Effector memory CD8-positive, alpha-beta T cell (primary cell): ENCODE measurements at regions not wholly inside any gene's neighbourhood (a gene's known extent, or its start where the extent isn't known, plus 50 kb on each side); places are given as distances from the start of the nearest gene placed in this dataset.
"Not testable (repeated sequence)": the region's sequence is repeated elsewhere in the genome, so short reads cannot be mapped to it uniquely, and the experiment has no call there.

Source experiments
- ATAC-seq: fragments of 150-1000 bp; cut with Tn5 transposase; replicated peaks from 2 replicates; pipeline ENCODE4 v1.10.0; 2021; ENCODE audit warnings: mild to moderate bottlenecking, moderate library complexity
- DNase-seq, 3 experiments: peaks; one replicate each; pipeline ENCODE4 v3.0.0; 2021
- H3K27ac Mint-ChIP-seq, 2 donors: one replicate each; pipeline ENCODE4 v1.8.0; 2022; ENCODE audit warnings: mild to moderate bottlenecking in 2 of 2, mixed read lengths in 2 of 2, moderate library complexity in 2 of 2
- H3K27me3 Mint-ChIP-seq, 2 donors: one replicate each; pipeline ENCODE4 v1.8.0; 2022; ENCODE audit warnings: mixed read lengths in 2 of 2
- H3K36me3 Mint-ChIP-seq: one replicate; pipeline ENCODE4 v1.8.0; 2022; ENCODE audit warnings: mild to moderate bottlenecking, moderate library complexity, mixed read lengths; ENCODE audit not compliant: insufficient read depth
- H3K4me1 Mint-ChIP-seq, 2 donors: one replicate each; pipeline ENCODE4 v1.8.0; 2022; ENCODE audit warnings: low read depth in 2 of 2, mixed read lengths in 2 of 2
- H3K4me3 Mint-ChIP-seq, 2 donors: one replicate each; pipeline ENCODE4 v1.8.0; 2022; ENCODE audit warnings: mild to moderate bottlenecking in 2 of 2, mixed read lengths in 2 of 2, moderate library complexity in 2 of 2
- H3K9me3 Mint-ChIP-seq, 2 donors: one replicate each; pipeline ENCODE4 v1.8.0; 2022; ENCODE audit warnings: mixed read lengths in 2 of 2

DNA sequence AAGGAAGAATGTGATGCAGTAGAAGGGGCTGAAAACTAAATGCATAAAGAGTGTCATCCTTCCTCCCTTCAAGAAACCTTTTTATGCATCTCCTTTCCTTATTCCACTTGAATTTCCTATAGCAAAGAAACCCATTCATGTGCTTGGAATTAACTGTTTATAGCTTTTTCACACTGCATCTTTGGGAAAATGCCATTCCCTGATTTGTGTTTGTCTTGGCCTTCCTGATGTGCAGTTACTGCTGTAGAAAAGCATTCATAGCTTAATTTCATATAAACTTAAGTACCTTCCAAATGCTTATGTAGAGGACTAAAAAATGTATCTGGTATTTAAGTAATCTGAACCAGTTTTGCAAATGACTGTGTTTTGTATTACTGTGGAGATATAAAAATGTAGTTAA lies 61.8 kb downstream of the SDR9C7 start:
- Mint-ChIP-seq H3K4me3 (no peak overlapping the region), H3K9me3 (no peaks in the 10 kb centered on the region), H3K36me3 (no peaks in the 10 kb centered on the region), H3K27me3 (peaks cover 50 to 71% of the 10 kb centered on the region in 2 donors), H3K4me1 (no peaks in the 10 kb centered on the region), H3K27ac (no peak overlapping the region)
- DNase-seq = no peak
- ATAC-seq = no peak

DNA sequence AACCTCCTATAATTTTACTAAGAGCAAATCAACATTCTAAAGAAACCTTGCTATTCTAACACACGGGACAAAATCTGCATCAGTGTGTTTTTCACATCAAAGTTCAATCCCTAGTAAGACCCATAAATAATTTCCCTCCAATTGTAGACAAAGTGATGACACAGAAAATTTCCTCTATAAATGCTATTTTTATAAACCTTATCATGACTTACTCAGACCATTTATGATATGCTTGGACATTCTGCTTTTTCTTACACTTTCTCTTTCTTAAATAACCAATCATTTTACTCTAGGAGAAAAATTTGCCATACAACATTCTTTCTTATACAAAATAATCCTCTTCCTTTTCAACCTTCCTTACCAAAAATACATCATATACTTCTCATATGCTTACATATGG lies 67.0 kb downstream of the SDR9C7 start:
- DNase-seq = no peak
- H3K27me3 Mint-ChIP-seq = peaks cover 39 to 53% of the 10 kb centered on the region in 2 donors
- ATAC-seq = no peak
- H3K27ac Mint-ChIP-seq = no peak overlapping the region
- no peak overlapping the region for H3K4me3 Mint-ChIP-seq
- H3K4me1 Mint-ChIP-seq = no peaks in the 10 kb centered on the region
- H3K36me3 Mint-ChIP-seq = no peaks in the 10 kb centered on the region
- H3K9me3 Mint-ChIP-seq = peaks cover 15 to 16% of the 10 kb centered on the region in 2 donors

DNA sequence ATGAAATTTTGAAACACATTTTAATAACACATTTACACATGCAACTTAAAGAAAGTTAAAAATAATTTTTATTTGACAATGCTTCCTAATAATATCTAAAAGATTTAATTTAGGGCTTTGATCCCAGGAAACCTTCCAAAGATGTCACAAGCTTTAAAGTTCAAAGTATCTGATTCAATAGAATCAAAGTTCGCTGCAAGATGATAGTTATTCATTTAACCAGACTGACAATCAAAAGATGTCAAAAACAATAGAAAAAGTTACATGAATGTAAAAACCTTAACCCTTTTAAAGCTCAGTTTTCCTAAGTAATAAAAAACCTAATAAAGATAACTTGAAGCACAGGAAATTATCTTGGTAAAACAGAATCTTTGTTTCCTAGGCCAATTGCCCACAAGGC lies 67.7 kb downstream of the SDR9C7 start:
- no peak for ATAC-seq
- H3K4me1 Mint-ChIP-seq = no peaks in the 10 kb centered on the region
- H3K9me3 Mint-ChIP-seq = peaks cover 15 to 18% of the 10 kb centered on the region in 2 donors
- no peak for DNase-seq
- H3K27me3 Mint-ChIP-seq = peaks cover 42 to 54% of the 10 kb centered on the region in 2 donors
- no peaks in the 10 kb centered on the region for H3K36me3 Mint-ChIP-seq
- no peak overlapping the region for H3K27ac Mint-ChIP-seq
- H3K4me3 Mint-ChIP-seq = no peak overlapping the region

DNA sequence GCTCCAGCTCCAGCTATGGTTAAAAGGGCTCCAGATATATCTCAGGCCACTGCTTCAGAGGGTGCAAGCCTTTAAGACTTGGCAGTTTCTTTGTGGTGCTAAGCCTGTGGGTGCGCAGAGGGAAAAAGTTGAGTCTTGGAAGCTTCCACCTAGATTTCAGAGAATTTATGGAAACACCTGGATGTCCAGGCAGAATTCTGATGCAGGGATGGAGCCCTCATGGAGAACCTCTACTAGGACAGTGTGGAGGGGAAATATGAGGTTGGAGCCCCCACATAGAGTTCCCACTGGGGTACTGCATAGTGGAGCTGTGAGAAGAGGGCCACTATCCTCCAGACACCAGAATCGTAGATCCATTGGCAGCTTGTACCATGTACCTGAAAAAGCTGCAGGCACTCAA lies 69.9 kb downstream of the SDR9C7 start:
- H3K4me3 Mint-ChIP-seq = no peak overlapping the region

DNA sequence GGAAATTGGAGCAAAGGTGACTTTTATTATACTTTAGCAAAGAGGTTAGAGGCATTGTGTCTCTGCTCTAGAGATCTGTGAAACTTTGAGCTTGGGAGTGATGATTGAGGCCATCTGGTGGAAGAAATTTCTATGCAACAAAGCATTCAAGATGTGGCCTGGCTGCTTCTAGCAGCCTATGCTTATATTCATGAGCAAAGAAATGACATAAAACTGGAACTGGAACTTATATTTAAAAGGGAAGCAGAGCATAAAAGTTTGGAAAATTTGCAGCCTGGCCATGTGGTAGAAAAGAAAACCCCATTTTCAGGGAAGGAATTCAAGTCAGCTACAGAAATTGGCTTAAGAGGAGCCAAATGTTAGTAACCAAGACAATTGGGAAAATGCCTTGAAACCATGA lies 70.4 kb downstream of the SDR9C7 start:
- H3K27ac Mint-ChIP-seq = no peak overlapping the region
- H3K9me3 Mint-ChIP-seq = peaks cover 17 to 18% of the 10 kb centered on the region in 2 donors
- peaks cover 32 to 50% of the 10 kb centered on the region in 2 donors for H3K27me3 Mint-ChIP-seq
- no peaks in the 10 kb centered on the region for H3K36me3 Mint-ChIP-seq
- ATAC-seq (no peak), DNase-seq (no peak)
- no peaks in the 10 kb centered on the region for H3K4me1 Mint-ChIP-seq
- H3K4me3 Mint-ChIP-seq = no peak overlapping the region

More for the DNA sequence above, 69.9 kb downstream of the SDR9C7 start:
- Mint-ChIP-seq H3K27ac (no peak overlapping the region), H3K27me3 (peaks cover 33 to 50% of the 10 kb centered on the region in 2 donors), H3K9me3 (peaks cover 17 to 18% of the 10 kb centered on the region in 2 donors), H3K4me1 (no peaks in the 10 kb centered on the region), H3K36me3 (no peaks in the 10 kb centered on the region)
- ATAC-seq (no peak), DNase-seq (no peak)

DNA sequence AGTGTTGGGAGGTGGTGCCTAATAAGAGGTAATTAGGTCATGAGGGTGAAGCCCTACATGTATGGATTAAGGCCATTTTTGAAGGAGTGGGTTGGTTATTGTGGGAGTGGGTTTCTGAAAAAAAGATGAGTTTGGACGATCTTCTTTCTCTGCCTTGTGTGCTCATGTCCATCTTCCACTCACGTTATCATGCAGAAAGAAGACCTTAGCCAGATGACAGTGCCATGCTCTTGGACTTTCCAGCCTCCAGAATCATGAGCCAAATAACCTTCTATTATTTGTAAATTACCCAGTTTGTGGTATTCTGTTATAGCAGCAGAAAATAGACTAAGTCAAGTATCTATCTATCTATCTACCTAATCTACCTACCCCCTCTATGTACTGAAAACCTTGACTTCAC lies 71.9 kb downstream of the SDR9C7 start:
- DNase-seq (no peak), ATAC-seq (no peak)
- Mint-ChIP-seq H3K9me3 (peaks cover 17 to 18% of the 10 kb centered on the region in 2 donors), H3K27ac (no peak overlapping the region), H3K27me3 (peaks cover 25 to 45% of the 10 kb centered on the region in 2 donors), H3K36me3 (no peaks in the 10 kb centered on the region), H3K4me3 (no peak overlapping the region), H3K4me1 (no peaks in the 10 kb centered on the region)

DNA sequence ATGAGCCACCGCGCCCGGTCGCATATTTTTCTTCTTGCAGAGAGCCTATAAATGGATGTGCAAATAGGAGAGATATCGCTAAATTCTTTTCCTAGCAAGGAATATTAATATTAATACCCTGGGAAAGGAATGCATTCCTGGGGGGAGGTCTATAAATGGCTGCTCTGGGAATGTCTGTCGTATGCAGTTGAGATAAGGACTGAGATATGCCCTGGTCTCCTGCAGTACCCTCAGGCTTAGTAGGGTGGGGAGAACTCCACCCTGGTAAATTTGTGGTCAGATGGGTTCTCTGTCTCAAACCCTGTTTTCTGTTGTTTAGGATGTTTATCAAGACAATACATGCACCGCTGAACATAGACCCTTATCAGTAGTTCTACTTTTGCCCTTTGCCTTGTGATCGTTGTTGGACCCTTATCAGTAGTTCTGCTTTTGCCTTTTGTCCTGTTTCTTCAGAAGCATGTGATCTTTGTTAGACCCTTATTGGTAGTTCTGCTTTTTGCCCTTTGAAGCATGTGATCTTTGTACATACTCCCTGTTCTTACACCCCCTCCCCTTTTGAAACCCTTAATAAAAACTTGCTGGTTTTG lies 80.7 kb downstream of the SDR9C7 start:
- H3K4me1 Mint-ChIP-seq, H3K36me3 Mint-ChIP-seq, ATAC-seq, DNase-seq, H3K27ac Mint-ChIP-seq, H3K9me3 Mint-ChIP-seq, H3K4me3 Mint-ChIP-seq: not testable (repeated sequence)
- H3K27me3 Mint-ChIP-seq = peaks cover 55 to 61% of the 10 kb centered on the region in 2 donors

DNA sequence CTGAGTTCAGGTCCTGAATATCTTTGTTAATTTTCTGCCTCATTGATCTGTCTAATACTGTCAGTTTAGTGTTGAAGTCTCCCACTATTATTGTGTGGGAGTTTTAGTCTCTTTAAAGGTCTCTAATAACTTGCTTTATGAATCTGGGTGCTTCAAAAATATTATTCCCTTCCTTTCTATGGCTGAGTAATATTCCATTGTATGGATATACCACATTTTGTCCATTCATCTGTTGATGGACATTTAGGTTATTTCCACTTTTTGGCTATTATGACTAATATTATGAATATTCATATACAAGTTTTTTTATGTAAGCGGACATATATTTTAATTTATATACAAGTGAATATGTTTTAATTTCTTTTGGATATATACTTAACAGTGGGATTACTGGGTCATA lies 82.7 kb downstream of the SDR9C7 start:
- DNase-seq (no peak), ATAC-seq (no peak)
- H3K36me3 Mint-ChIP-seq = no peaks in the 10 kb centered on the region
- H3K4me3 Mint-ChIP-seq = no peak overlapping the region
- no peak overlapping the region for H3K27ac Mint-ChIP-seq
- H3K4me1 Mint-ChIP-seq = no peaks in the 10 kb centered on the region
- peaks cover 0 to 4% of the 10 kb centered on the region in 2 donors for H3K9me3 Mint-ChIP-seq
- peaks cover 42 to 46% of the 10 kb centered on the region in 2 donors for H3K27me3 Mint-ChIP-seq

DNA sequence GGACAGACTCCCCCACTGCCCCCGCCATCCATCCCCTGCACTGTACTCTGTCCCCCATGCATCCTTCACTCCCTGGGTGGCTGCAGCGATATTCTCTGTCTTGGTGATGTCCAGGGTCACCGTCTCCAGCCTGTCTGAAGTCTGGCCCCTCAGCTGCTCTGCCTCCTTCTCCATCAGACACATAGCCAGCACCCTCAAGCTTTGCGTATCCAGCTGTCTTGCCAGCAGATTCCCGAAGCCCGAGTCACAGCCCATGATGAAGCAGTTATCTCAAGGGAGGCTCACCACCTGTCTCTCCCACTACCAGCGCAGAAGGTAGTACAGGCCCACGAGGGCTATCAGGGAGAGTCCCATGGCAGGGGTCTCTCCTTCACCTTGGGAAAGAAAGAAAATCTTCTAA lies 77.8 kb downstream of the HSD17B6 start:
- Mint-ChIP-seq H3K9me3 (no peaks in the 10 kb centered on the region), H3K27ac (peak overlapping the region in 1 of 2 donors; percentile 61), H3K4me3 (no peak overlapping the region), H3K4me1 (peaks cover 14% of the 10 kb centered on the region in 2 donors), H3K27me3 (peaks cover 13 to 25% of the 10 kb centered on the region in 2 donors), H3K36me3 (no peaks in the 10 kb centered on the region)
- ATAC-seq (no peak), DNase-seq (no peak)

DNA sequence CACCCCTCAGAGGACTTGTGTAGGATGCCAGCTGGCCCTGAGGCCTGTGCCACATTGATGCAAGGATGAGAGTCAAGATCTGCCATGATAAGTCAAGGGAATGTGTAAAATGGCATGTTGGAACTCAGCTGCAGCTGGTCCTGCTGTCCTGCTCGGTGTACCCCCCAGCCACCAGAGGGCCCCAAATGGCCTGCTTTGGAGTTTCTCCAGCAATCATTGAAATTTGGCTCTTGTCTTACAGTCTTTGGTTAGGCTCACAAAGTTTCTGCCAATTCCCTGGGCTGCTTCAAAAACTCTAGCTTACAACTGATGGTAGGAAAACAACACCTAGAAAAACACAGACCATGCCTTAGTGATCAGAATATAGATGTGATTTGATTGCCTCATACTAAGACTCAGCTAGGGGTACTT lies 76.8 kb downstream of the HSD17B6 start:
- H3K36me3 Mint-ChIP-seq = no peaks in the 10 kb centered on the region
- H3K27ac Mint-ChIP-seq = no peak overlapping the region
- H3K4me1 Mint-ChIP-seq = peaks cover 14 to 15% of the 10 kb centered on the region in 2 donors
- peaks cover 3 to 15% of the 10 kb centered on the region in 2 donors for H3K27me3 Mint-ChIP-seq
- no peak for DNase-seq
- no peaks in the 10 kb centered on the region for H3K9me3 Mint-ChIP-seq
- H3K4me3 Mint-ChIP-seq = no peak overlapping the region
- no peak for ATAC-seq

DNA sequence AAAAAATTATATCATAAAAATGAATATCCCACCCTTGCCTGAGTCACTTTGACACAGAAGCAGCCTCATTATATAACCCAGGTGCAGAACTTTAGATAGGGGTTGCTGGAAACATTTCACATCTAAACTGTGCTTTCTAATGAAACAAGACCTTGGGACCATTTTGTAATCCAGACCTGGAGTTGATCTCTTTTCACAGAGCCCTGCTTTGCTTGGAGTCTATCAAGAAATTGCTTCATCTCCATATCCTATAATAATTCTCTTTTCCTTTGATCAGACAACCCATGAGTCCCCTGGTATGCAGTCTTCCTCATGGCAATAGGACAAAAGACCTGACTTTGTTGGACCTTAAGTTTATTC lies 76.3 kb downstream of the HSD17B6 start:
- no peaks in the 10 kb centered on the region for H3K9me3 Mint-ChIP-seq
- H3K27me3 Mint-ChIP-seq = peaks cover 0 to 11% of the 10 kb centered on the region in 2 donors
- no peak for DNase-seq
- no peak for ATAC-seq
- H3K36me3 Mint-ChIP-seq = no peaks in the 10 kb centered on the region
- no peak overlapping the region for H3K4me3 Mint-ChIP-seq
- H3K4me1 Mint-ChIP-seq = peaks cover 14 to 15% of the 10 kb centered on the region in 2 donors
- no peak overlapping the region for H3K27ac Mint-ChIP-seq

DNA sequence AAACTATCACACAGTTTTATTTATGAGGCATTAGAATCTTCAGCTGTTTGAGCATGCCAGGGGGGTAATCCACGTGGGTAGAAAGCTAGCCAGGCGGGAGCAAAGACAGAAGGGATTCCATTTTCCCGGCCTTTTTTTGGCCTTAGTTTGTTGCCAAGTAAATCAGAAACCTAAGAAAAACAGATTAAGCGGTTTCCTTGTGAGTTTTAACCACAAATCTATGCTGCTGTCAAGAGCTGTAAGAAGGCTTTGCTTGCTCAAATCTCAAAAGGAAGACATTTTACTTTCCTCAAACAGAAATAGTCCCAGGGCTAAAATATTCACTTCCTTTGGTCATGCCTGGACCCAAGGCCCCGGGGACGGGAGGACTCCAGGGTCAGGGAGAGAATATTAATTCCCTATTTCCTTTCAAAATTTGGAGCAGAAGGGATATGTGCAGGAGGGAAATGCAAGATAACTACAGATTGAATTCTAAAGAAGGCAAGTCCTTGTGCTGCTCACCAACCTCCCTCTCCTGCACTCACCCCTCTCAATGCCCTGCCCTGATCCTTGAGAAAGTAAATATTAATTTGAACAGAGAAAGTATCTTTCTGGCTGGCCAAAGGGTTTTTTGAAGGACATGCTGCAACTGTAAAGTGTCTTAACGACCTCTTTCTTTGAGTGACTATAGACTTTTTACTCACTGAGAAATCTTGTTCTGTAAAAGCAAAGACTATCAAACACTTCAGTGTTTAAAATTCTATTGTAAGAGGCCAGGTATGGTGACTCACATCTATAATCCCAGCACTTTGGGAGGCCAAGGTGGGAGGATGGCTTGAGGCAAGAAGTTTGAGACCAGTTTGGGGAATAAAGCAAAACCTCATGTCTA lies 75.7 kb downstream of the HSD17B6 start:
- no peak overlapping the region for H3K27ac Mint-ChIP-seq
- DNase-seq (no peak), ATAC-seq (no peak)
- H3K4me3 Mint-ChIP-seq = no peak overlapping the region
- no peaks in the 10 kb centered on the region for H3K36me3 Mint-ChIP-seq
- no peaks in the 10 kb centered on the region for H3K9me3 Mint-ChIP-seq
- peaks cover 0 to 11% of the 10 kb centered on the region in 2 donors for H3K27me3 Mint-ChIP-seq
- peaks cover 14 to 15% of the 10 kb centered on the region in 2 donors for H3K4me1 Mint-ChIP-seq
